H1 (cell line): ENCODE measurements at regions not wholly inside any gene's neighbourhood (a gene's known extent, or its start where the extent isn't known, plus 50 kb on each side); places are given as distances from the start of the nearest gene placed in this dataset.

Experiments
- CTCF ChIA-PET: fragments of 300-600 bp; sonication (Branson Sonifier 250); formaldehyde crosslinking; loops from one replicate; lab custom pipeline; 2021; ENCODE audit not compliant: partially characterized antibody; lab: Charles Lee
- POLR2A ChIA-PET: fragments of 300-600 bp; sonication (Branson Sonifier 250); formaldehyde crosslinking; loops from one replicate; lab custom pipeline; 2021; ENCODE audit warnings: inconsistent platforms; ENCODE audit not compliant: partially characterized antibody; lab: Charles Lee
- DNase-seq, 2 experiments: peaks; one replicate each; pipeline versions ENCODE4 v3.0.0 to v3.0.0-alpha.2; 2010 to 2022; ENCODE audit warnings: low spot score in 2 of 2, low read depth in 1 of 2, mixed read lengths in 1 of 2
- FAIRE-seq: peaks from 2 replicates; lab custom pipeline; 2011; peaks lifted over from hg19 to GRCh38; lab: Jason Lieb, UNC
- H2AFZ ChIP-seq: 2 replicates; pipeline ENCODE4 v1.8.1; 2012; ENCODE audit warnings: low read length, inconsistent platforms
- H2AK5ac ChIP-seq: 2 replicates; pipeline ENCODE4 v1.6.1; 2013; ENCODE audit warnings: low read depth, low read length
- H2BK120ac ChIP-seq: replicated peaks from 2 replicates; pipeline ENCODE3; 2013; ENCODE audit warnings: low read depth, low read length, inconsistent platforms
- H2BK12ac ChIP-seq: 2 replicates; pipeline ENCODE4 v1.6.1; 2013; ENCODE audit warnings: low read depth, low read length
- H2BK15ac ChIP-seq: 2 replicates; pipeline ENCODE4 v1.6.1; 2013; ENCODE audit warnings: low read length
- H2BK20ac ChIP-seq: 2 replicates; pipeline ENCODE4 v1.6.1; 2013; ENCODE audit warnings: low read length
- H2BK5ac ChIP-seq: 2 replicates; pipeline ENCODE4 v1.6.1; 2013; ENCODE audit warnings: low read depth, low read length
- H3K14ac ChIP-seq: 2 replicates; pipeline ENCODE4 v1.6.1; 2013; ENCODE audit warnings: inconsistent platforms; ENCODE audit not compliant: insufficient read length
- H3K18ac ChIP-seq: 2 replicates; pipeline ENCODE4 v1.6.1; 2013; ENCODE audit warnings: low read length; ENCODE audit errors: extremely low read depth
- H3K23ac ChIP-seq: 2 replicates; pipeline ENCODE4 v1.6.1; 2013; ENCODE audit warnings: inconsistent platforms; ENCODE audit not compliant: insufficient read length
- H3K23me2 ChIP-seq: 2 replicates; pipeline ENCODE4 v1.6.1; 2013; ENCODE audit warnings: low read depth, low read length
- H3K27ac ChIP-seq: 2 replicates; pipeline ENCODE4 v1.6.1; 2011; ENCODE audit warnings: low read depth, low read length, inconsistent platforms
- H3K27me3 ChIP-seq, 4 experiments: replicated peaks in 1 of 4; 1 replicate in 1 of 4; 2 replicates in 3 of 4; pipeline versions ENCODE4 v1.6.1 to v1.8.1; 2011 to 2013; ENCODE audit warnings: low read length in 3 of 4, mild to moderate bottlenecking in 3 of 4, inconsistent platforms in 2 of 4, mixed read lengths in 2 of 4, moderate library complexity in 1 of 4; ENCODE audit not compliant: control insufficient read depth in 3 of 4, insufficient read depth in 3 of 4; ENCODE audit errors: extremely low read depth in 1 of 4
- H3K36me3 ChIP-seq, 4 experiments: 2 replicates each; pipeline versions ENCODE4 v1.6.1 to v1.8.1; 2011 to 2013; ENCODE audit warnings: mild to moderate bottlenecking in 4 of 4, low read length in 3 of 4, moderate library complexity in 2 of 4, control low read depth in 1 of 4, inconsistent platforms in 1 of 4; ENCODE audit not compliant: insufficient read depth in 4 of 4, control insufficient read depth in 2 of 4
- H3K4ac ChIP-seq: replicated peaks from 2 replicates; pipeline ENCODE3; 2013; ENCODE audit warnings: low read length, low read depth, mixed read lengths, inconsistent platforms; ENCODE audit not compliant: insufficient read length
- H3K4me1 ChIP-seq, 4 experiments: replicated peaks in 1 of 4; 1 replicate in 1 of 4; 2 replicates in 3 of 4; pipeline versions ENCODE4 v1.6.1 to v1.8.1; 2011 to 2013; ENCODE audit warnings: low read length in 3 of 4, inconsistent platforms in 2 of 4, mixed read lengths in 1 of 4; ENCODE audit not compliant: insufficient read depth in 4 of 4, control insufficient read depth in 3 of 4
- H3K4me2 ChIP-seq, 2 experiments: 2 replicates each; pipeline versions ENCODE4 v1.6.1 to v1.8.1; 2011 to 2013; ENCODE audit warnings: low read depth in 2 of 2, low read length in 2 of 2, control low read depth in 1 of 2, inconsistent platforms in 1 of 2, mild to moderate bottlenecking in 1 of 2; ENCODE audit not compliant: insufficient read depth in 1 of 2
- H3K4me3 ChIP-seq, 4 experiments: fragments of 200-600, 300-600 bp in 1 of 4; sonication (generic), shearing (Covaris generic), sonication (Bioruptor Twin) in 1 of 4; 2 replicates each; pipeline versions ENCODE4 v1.5.1 to v1.8.1; 2011 to 2016; ENCODE audit warnings: low read length in 4 of 4, low read depth in 3 of 4, control low read depth in 2 of 4, inconsistent platforms in 2 of 4, mild to moderate bottlenecking in 2 of 4, mixed read lengths in 1 of 4, moderate library complexity in 1 of 4; ENCODE audit not compliant: insufficient read depth in 2 of 4; ENCODE audit errors: extremely low read depth in 1 of 4
- H3K56ac ChIP-seq: replicated peaks from 2 replicates; pipeline ENCODE3; 2013; ENCODE audit warnings: low read depth, mild to moderate bottlenecking, mixed read lengths, low read length, inconsistent platforms; ENCODE audit not compliant: insufficient read length
- H3K79me1 ChIP-seq: 2 replicates; pipeline ENCODE4 v1.6.1; 2013; ENCODE audit warnings: low read depth, low read length, control low read depth
- H3K79me2 ChIP-seq, 2 experiments: 2 replicates each; pipeline versions ENCODE4 v1.6.1 to v1.8.1; 2012 to 2013; ENCODE audit warnings: low read length in 2 of 2, mild to moderate bottlenecking in 2 of 2, inconsistent platforms in 1 of 2; ENCODE audit not compliant: insufficient read depth in 2 of 2, control insufficient read depth in 1 of 2
- H3K9ac ChIP-seq, 4 experiments: replicated peaks in 1 of 4; 1 replicate in 1 of 4; 2 replicates in 3 of 4; pipeline versions ENCODE4 v1.6.1 to v1.8.1; 2011 to 2013; ENCODE audit warnings: low read depth in 3 of 4, low read length in 3 of 4, control low read depth in 2 of 4, mild to moderate bottlenecking in 2 of 4, moderate library complexity in 2 of 4, inconsistent platforms in 1 of 4; ENCODE audit errors: extremely low read depth in 1 of 4
- H3K9me3 ChIP-seq, 2 experiments: 2 replicates each; pipeline versions ENCODE4 v1.6.1 to v1.8.1; 2012 to 2013; ENCODE audit warnings: mild to moderate bottlenecking in 2 of 2, moderate library complexity in 2 of 2, control low read depth in 1 of 2, inconsistent platforms in 1 of 2, low read depth in 1 of 2, low read length in 1 of 2, mixed read lengths in 1 of 2; ENCODE audit not compliant: insufficient read depth in 2 of 2
- H4K20me1 ChIP-seq, 2 experiments: replicated peaks in 1 of 2; 2 replicates each; pipeline versions ENCODE3 to v1.8.1; 2011 to 2013; ENCODE audit warnings: inconsistent platforms in 2 of 2, low read length in 2 of 2, mild to moderate bottlenecking in 1 of 2; ENCODE audit not compliant: insufficient read depth in 2 of 2, control insufficient read depth in 1 of 2
- H4K5ac ChIP-seq: 2 replicates; pipeline ENCODE4 v1.6.1; 2013; ENCODE audit warnings: low read length, low read depth, mixed read lengths, inconsistent platforms; ENCODE audit not compliant: insufficient read length
- H4K8ac ChIP-seq: 2 replicates; pipeline ENCODE4 v1.8.0; 2013; ENCODE audit warnings: mild to moderate bottlenecking, moderate library complexity, low read length, inconsistent platforms; ENCODE audit not compliant: insufficient read depth; ENCODE audit errors: extremely low read depth
- H4K91ac ChIP-seq: replicated peaks from 2 replicates; pipeline ENCODE3; 2013; ENCODE audit warnings: low read length, mixed read lengths, inconsistent platforms; ENCODE audit not compliant: insufficient read length
- BACH1 ChIP-seq: IDR thresholded peaks from 2 replicates; pipeline ENCODE4 v1.6.1; 2012; ENCODE audit warnings: low read length, improper control_type of control experiment
- CHD2 ChIP-seq: IDR thresholded peaks from 2 replicates; pipeline ENCODE4 v1.6.1; 2012; ENCODE audit warnings: low read length, improper control_type of control experiment
- NANOG ChIP-seq: IDR thresholded peaks from 2 replicates; pipeline ENCODE4 v1.6.1; 2011; ENCODE audit warnings: low read length, low read depth, mild to moderate bottlenecking, inconsistent platforms; ENCODE audit not compliant: insufficient read depth, poor library complexity, severe bottlenecking
- WGBS, 2 experiments: shearing (Covaris generic) in 1 of 2; methylation state at CpG; one replicate each; pipeline versions ENCODE4 v1.1.6 to v1.1.7; 2013 to 2015; ENCODE audit warnings: low lambda C conversion rate in 2 of 2, mixed read lengths in 2 of 2, inconsistent platforms in 1 of 2, low coverage in 1 of 2, missing lambda C conversion rate in 1 of 2; ENCODE audit not compliant: insufficient replicate concordance in 2 of 2, insufficient coverage in 1 of 2, insufficient read length in 1 of 2; ENCODE audit errors: extremely low coverage in 1 of 2, missing lambda C conversion rate in 1 of 2; 5-methylcytosine and 5-hydroxymethylcytosine counted together

DNA sequence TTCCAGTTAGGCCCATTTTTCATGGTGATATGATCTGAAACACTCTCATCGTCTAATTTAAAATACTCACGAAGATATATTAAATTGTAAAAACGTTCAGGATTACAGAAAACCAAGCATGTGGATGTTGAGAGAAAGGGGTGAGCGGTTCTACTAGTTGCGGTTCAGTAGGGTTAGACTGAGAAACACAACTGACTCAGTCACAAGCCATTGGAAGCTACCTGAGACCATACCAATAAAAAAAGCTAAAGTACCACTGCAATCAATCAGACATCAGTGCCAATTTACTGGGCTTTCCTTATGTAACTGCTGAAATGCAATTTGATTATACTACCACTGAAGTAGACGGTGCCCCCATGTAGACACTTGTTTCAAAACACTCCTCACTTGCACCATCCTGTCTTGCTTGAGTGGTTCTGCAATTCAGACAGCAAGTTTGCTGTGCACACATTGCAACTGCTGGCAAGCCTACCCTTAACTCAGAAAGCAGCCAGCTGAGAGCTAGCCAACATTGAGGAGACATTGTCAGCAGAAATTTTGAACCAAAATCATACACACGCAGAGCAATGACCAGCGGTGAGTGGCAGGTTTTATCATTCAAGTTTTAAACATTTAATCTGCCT, 368.7 kb upstream of the ARHGEF26 start:
- no peak overlapping the region for H3K23ac ChIP-seq
- H3K4me3 ChIP-seq = no peak overlapping the region
- H3K4ac ChIP-seq = no peak overlapping the region
- H3K9me3 ChIP-seq = no peaks in the 10 kb centered on the region
- H3K79me1 ChIP-seq = no peaks in the 10 kb centered on the region
- H2AFZ ChIP-seq = peak overlapping the region; percentile 91
- POLR2A ChIA-PET = no interaction called here
- 78% methylated on average over 8 of the region's 8 CpGs; no CpG with 5 or more reads in 1 of the 2 experiments for WGBS, 2 experiments
- H2BK120ac ChIP-seq = no peak overlapping the region
- no peaks in the 10 kb centered on the region for H3K4me1 ChIP-seq
- no peaks in the 10 kb centered on the region for H3K23me2 ChIP-seq
- FAIRE-seq = no peak
- no peak overlapping the region for H3K9ac ChIP-seq
- no peaks in the 10 kb centered on the region for H3K79me2 ChIP-seq
- no peak overlapping the region for H2BK5ac ChIP-seq
- H4K8ac ChIP-seq = no peak overlapping the region
- H3K4me2 ChIP-seq = no peak overlapping the region
- no peak overlapping the region for H2AK5ac ChIP-seq
- H4K91ac ChIP-seq = no peak overlapping the region
- H3K27me3 ChIP-seq = no peaks in the 10 kb centered on the region
- H3K36me3 ChIP-seq = no peaks in the 10 kb centered on the region
- H3K18ac ChIP-seq = no peak overlapping the region
- no peak for DNase-seq
- H4K5ac ChIP-seq = no peak overlapping the region
- no peak for TF ChIP-seq CHD2
- TF ChIP-seq NANOG = no peak
- TF ChIP-seq BACH1 = no peak
- TF ChIP-seq, all 59 proteins: peak for 0
- H4K20me1 ChIP-seq = no peaks in the 10 kb centered on the region
- H3K56ac ChIP-seq = no peak overlapping the region
- no peak overlapping the region for H3K14ac ChIP-seq
- H2BK12ac ChIP-seq = no peak overlapping the region
- CTCF ChIA-PET = no interaction called here
- H3K27ac ChIP-seq = no peak overlapping the region
- no peak overlapping the region; the same call in 1 of the 2 replicates for H2BK15ac ChIP-seq
- no peak overlapping the region for H2BK20ac ChIP-seq
